ENCODE measurements at regions not wholly inside any gene's neighbourhood (a gene's known extent, or its start where the extent isn't known, plus 50 kb on each side); places are given as distances from the start of the nearest gene placed in this dataset.

DNA sequence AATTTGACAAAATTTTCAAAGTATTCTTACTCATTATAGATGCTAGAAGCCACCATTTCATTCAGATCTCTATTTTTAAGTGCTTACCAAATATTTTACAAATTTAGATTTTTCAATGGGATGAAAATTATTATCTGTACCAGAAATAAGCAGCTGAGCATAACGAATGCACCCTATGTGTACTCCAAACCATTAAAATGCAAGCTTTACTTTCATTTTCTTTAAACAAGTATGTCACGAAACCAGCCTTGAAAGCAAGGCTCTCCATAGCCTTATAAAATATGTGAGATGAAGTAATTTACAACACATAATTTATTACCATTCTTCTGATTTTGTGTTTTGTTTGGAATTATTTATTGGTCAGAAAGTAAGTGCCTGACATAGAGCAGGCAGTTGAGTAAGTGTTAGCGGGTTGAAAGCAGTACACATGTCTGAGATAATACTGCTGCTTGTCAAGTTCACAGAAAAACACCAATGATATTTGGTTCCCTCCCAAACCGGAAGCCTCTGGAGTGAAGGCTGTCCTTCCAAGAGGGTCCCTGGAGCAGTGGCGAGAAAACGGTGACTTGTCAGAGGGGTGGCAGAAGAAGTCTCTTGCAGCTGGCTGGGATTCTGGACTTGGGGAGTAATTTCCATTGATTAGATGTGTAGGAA is 322.7 kb upstream of the PFKP start:
- intact Hi-C loops (cut with micrococcal nuclease): no loop called here

DNA sequence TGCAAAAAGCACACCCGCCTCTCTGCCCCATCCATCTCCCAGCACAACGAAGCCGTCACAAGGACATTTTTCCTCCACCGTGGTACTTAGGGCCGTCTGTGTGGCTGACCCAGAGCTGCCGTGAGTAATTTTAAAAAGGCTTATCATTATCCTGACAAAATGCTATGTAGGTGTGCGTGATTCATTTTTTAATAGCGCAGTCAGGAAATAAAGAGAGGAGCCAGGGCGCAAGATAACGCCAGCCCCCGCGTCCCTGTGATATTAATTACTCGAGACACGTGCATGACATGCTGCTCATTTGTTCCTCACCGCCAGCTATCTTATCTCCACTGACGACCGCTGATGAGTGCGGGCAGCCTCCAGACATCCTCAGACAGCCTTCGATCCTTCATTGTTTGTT is 332.7 kb upstream of the PFKP start:
- intact Hi-C loops (cut with micrococcal nuclease): no loop called here

DNA sequence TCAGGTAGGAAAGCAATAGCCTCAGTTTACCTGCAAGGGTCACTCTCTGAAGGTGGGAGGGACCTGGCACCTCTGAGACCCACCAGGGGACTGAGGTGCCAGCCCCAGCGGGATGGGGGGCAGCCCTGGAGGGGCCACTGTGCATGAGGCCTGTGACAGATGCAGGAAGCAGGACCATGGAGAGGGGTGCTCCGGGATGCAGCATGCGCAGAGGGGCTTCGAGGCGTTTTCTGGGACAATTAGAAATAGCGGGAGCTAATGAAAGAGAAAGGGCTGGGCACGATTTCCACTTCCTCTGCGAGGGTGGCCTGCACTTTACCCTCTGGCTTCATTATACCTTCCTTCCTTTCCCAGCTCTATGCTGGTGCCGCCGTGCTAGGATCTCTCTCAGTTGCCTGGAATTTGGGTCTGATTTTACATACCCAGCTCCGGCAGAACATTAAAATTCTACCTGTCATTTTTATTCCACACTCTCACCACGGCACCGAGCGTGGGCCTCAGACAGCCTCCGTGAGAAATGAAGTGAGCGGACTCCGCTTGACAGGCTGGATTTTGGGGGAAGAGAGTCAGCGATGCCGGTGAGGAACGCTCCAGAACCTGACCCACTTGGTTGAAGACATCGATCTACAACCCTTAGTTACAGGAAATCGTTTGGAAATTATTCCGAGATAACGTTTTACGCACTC is 333.9 kb upstream of the PFKP start:
- intact Hi-C loops (cut with micrococcal nuclease): no loop called here

DNA sequence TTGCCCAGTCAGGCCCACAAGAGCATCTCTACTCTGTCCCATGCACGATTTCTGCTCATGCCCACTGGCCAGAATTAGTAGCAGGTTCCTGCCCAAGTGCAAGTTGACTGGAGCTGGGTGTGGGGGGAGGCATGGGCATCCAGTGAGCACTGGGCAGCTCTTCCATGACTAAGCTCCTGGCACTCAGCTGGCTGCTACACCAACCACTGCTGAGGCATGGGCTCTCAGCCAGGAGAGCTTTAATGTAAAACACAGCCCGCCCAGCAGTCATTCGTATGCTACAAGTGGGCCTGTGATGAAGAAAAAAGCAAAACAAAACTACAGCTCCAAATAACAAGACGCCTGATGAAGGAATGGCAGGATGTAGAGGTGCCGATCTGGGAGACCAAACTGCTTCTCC is 335.4 kb upstream of the PFKP start:
- intact Hi-C loops (cut with micrococcal nuclease): no loop called here

DNA sequence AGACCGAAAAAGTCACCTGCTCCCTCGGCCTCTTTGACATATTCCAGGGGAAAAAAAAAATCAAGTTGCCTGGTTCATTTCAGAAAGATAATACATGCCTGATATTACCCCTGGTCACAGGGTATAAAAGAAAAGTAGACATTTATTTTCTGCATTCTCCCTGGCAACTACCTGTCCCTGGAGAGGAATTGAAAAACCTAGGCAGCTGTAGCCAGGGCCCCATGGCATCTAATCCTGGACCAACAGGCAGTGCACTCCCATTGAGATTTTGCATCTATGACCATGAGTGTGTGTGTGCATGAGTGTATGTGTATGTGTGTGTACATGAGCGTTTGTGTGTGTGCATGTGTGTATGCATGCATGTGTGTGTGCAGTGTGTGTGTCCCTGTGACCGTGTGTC is 338.2 kb upstream of the PFKP start:
- intact Hi-C loops (cut with micrococcal nuclease): no loop called here

DNA sequence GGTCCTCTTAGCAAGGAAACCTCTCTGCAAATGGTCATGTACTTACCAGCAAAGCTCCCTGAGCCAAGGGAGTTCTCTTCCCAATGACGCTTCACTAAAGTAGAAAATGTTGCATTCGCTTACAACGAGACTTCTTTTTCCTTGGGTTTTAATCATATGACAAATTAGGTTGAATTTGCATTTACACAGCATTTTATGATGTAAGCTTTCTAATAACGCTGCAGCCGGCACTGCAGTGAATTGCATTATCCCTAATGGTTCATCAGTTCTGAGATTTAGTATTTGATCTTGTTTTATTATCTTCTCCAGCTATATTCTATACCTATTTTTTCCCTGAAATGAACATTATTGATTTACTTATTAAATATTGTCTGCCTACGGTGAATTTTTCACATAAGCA is 339.3 kb upstream of the PFKP start:
- intact Hi-C loops (cut with micrococcal nuclease): no loop called here

DNA sequence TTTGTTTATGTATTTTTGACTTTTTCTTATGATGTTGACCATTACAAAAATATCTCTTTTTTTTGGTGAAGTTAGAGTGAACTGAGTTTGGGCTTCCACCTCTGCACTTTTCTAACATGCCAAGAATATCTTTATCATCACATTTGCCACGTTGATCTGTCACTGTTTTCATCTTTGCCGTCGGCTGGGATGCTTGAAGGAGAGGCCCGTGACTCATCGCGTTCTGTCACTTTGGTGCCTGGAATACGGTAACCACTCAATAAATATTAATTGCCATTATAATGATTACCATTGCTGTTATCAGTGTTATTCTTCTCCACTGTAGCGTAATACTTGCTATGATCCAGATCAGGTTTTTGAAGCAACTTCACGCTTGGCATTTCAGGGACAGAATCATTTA is 350.8 kb upstream of the PFKP start:
- intact Hi-C loops (cut with micrococcal nuclease): no loop called here

DNA sequence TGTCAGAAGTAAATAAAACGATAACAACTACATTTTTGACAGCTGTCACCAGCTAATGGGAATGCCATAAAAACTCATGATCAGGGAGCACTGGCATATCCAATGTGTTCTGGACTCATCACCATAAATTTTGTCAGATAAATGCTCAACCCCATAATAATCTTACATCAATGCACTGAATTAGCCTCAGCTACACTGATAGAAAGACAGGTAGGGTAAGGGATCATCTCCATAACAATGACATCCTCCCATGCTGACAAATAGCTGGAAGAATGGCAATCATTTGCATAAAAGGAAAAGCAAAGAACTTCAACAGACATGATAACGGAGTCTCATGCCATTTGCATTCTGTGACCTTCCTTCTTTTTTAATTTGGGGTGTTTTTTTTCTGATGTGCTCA is 352.8 kb upstream of the PFKP start:
- intact Hi-C loops (cut with micrococcal nuclease): no loop called here

DNA sequence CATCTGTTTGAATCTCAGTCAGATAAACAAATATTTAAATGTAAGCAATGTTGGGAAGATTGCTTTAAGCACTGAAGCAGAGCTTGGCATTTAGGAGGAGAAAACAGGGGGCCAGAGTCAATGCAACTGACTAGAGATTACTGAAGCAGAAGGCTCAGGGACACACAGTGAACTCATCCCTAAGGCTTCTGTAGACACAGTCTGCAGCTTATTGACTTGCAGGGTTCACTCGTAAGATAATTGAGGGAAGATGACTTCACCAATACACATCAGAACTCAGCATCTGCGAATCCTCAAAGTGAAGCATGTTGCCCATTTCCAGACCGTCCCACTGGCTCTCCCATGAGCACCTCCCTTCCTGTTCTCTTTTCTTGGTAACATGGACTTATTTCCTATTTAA is 363.4 kb upstream of the PFKP start:
- intact Hi-C loops (cut with micrococcal nuclease): no loop called here

DNA sequence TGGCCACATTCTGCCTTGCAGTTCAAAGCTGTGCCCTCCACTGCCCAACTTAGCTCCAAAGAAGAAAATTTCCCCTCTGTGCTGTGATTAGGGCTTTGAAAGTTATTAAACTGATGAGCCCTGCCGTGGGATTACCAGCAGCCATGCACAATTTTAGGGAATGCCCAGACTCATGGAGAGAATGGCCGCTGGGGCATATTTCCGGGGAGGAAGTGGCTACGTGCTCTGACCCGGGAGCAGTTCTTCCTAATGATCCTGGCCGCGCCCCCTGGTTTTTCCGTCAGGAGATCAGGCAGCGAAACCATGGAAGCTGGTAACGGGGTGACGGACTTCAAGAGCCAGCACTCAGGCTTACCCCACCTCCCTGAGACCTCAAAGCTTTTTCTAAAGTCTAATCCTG is 365.5 kb upstream of the PFKP start:
- intact Hi-C loops (cut with micrococcal nuclease): no loop called here

DNA sequence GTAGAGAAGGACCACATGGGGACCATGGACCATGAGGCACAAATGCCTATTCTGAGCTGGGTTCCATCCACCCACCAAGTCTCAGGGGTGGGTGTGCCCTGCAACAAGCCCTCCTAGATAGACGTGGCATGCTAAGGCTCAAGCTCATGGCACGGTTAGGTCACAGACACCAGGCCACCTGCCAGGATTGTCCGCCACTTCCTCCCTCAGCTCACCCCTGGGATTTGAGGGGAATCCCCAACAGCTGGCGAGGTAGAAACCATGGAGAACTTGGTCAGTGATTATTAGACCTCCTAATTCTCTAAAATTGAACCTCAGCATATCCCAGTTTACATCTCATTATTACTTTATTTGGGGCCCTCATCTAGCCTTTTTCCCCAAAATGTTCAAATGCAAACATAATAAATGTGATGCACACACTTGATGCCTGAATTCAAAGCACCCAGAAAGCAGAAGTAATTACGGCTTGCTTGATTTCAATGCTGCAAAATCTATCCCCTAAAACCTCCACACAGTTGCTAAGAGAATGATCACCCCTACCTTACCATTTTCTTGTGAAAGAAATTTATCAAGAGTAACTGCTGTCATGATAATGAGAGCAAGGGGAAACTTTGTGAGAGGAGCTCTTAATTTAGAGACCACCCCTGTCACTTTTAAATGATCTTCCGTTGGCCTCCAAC is 366.6 kb upstream of the PFKP start:
- intact Hi-C loops (cut with micrococcal nuclease): no loop called here

DNA sequence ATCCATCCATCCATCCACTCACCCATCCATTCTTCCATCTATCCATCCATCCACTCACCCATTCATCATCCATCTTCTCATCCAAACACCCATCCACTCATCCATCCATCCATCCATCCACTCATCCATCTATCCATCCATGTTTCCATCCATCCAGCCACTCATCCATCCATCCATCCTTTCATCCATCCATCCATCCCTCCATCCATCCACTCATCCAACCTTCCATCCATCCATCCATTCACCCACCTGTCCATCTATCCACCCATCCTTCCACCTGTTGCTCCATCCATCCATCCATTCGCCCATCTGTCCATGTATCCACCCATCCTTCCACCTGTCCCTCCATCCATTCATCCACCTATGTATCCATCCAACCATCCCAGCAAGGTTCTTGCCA is 378.4 kb upstream of the PFKP start:
- intact Hi-C loops (cut with micrococcal nuclease): no loop called here

DNA sequence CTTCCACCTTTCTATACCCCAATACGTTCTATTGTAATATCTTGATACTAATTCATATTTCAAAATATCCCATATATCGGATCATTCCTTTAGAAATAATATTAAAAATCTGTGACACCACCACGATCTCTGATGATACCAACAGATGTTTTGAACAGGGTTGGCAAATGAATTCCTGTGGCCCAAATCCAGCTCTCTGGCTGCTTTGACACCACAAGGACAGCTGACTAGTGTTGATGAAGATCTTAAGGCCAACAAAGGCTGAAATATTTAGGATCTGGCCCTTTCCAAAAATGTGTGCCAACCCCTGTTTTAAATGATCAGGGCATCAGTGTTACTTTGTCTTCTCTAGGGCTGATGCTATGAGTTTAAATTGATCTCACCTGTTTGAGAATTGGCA is 380.7 kb upstream of the PFKP start:
- intact Hi-C loops (cut with micrococcal nuclease): no loop called here

DNA sequence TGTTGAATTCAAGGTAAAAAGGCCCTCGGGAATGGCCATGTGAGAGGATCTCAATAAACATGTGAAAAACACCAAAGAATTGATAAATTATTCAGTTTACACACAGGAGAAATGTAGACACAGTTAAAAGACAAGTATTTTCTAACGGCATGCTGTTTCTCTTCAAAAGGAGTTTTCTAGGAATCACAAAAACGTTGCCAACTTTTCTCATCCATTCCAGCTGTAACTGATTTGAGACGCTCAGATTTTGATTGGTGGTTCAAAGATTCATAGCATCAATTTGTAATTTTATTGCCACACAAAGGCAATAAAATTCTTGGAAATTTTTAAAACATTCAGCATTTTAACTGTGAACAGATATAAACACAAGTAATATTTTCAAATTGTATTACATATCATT is 384.9 kb upstream of the PFKP start:
- intact Hi-C loops (cut with micrococcal nuclease): no loop called here

DNA sequence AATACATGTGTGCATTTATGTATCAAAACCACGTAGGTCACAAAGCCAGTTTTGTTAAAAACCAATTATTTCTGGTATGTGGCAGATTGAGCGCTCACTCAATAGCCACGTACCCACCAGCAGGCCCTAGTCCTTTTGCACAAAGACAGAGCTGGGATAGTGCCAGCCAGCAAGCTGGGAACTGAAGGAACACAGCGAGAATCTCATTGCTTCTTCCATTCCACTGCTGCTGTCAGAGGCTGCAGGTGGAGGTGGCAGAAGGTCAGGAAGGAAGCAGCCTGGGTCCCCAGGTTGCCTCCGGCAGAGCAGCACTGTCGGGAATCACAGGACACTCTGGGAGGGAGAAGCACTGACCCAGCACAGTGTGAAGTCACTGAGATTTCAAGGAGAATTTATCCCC is 385.5 kb upstream of the PFKP start:
- intact Hi-C loops (cut with micrococcal nuclease): no loop called here

DNA sequence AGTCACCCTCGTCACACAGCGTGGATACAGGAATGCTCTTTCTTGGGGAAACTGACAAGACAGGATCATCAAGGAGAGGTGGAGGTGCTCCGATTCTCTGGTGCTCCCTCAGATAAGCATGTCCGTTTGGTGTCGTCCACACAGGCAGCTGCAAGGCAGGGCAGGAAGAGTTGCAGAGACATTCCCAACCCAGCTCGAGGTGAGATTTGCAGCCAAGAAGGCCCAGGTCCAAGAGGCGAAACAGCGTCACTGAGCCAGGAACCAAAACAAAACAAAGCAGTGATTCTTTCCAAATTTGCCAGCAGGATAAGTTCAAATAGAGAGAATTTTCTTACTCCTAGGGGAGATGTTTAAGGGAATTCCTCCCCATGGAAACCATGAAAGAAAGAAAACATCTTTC is 386.5 kb upstream of the PFKP start:
- intact Hi-C loops (cut with micrococcal nuclease): no loop called here

DNA sequence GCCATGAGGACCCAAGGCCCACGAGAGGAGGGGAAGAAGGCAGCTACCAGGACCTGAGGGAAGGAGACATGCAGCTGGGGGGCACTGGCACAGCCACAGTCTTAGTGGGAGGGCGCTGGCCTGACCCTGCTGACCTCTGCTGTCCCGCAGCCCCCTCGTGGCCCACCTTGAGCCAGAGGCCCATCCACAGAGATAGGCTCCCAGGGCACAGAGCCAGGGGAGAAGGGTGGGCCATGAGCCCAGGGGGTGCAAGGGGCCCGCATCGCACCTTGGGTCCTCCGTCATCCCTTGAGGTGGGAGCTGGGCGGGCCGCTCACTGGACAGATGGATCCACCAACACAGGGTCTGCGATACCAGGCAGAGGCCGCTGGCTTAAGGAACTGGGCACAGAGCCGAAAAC is 387.7 kb upstream of the PFKP start:
- intact Hi-C loops (cut with micrococcal nuclease): no loop called here

DNA sequence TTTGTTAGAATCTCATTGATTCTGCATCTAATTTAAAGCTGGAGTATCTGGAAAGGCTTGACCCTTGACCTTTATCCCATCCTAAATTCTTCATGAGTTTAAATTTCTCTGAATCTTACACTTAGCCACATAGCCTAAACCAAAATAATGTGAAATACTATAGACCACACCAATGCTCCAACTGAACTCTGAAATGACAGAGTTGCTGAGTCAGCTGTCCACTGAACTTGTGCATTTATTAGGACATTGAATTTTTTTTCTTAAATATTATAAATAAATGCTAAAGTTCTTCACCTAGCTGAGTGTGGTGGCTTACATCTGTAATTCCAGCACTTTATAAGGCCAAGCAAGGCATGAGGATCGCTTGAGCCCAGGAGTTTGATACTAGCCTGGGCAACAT is 390.9 kb upstream of the PFKP start:
- intact Hi-C loops (cut with micrococcal nuclease): no loop called here

DNA sequence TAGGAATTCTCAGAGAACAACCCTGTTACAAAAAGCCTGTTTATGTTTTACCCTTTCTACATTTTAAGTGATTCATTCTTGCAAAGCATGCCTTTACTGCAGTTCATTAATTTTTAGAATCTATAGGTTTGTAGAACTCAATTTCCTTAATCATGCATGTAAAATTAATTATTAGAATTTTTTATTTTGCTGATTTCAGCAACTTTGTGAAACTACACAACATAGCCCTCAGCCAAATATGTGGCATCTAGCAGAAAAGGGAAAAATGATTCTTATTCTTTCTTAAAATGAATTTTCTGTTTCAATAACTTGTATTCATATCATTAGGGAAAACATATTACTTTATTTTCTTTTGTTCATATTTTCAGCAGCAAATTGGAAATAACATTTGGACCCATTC is 392.9 kb upstream of the PFKP start:
- intact Hi-C loops (cut with micrococcal nuclease): no loop called here

DNA sequence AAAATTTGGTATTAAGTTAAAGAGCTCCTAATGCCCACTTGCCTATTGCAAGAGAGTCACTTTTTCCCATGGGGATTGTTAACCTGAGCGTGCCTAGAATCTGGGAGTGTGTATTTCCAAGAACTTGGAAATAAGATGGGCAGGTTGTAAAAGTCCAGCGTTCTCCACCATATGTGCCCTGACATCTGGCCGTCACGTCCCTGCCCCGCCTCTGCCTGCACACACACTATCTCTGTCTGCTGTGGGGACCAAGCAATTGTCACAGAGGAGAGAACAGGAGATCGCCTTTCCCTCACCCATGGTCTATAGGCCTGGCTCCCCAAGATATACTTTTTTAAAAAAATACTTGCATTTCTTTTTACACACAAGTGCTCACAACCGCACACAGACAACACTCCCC is 396.5 kb upstream of the PFKP start:
- intact Hi-C loops (cut with micrococcal nuclease): no loop called here

DNA sequence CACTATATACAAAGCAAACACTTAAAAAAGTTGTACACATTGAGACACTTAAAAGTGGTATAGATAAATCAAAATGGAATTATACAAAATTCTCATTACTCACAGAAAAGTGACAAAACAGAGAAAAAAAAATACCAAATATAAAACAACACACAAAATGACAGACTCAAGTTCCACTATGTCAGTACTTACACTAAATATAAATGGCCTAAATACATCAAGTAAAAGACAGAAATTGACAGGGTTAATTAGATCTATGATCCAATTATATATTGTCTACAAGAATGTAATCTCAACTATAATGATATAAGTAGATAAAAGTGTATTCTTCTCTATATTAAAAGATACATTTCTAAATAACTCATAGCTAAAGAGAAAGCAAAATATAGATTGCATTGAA is 401.6 kb upstream of the PFKP start:
- intact Hi-C loops (cut with micrococcal nuclease): no loop called here

DNA sequence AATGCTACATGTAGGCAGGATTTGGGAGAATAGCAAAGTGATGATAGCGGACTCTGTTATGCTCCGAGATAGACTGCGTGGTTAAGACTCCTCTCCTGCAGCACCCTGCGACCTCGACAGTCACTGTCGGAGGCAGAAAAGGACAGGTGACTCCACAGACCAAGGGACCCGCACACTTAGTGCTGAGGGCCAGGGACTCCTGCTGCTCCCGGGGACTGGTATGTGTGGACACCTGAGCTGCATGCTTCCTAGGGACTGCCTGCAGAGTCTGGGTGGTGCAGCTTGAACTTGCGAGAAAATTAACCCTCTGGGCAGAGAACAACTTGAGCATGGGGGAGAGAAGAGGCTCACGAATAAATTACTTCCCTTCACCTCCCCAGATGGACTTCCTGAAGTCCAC is 407.1 kb upstream of the PFKP start:
- intact Hi-C loops (cut with micrococcal nuclease): no loop called here

DNA sequence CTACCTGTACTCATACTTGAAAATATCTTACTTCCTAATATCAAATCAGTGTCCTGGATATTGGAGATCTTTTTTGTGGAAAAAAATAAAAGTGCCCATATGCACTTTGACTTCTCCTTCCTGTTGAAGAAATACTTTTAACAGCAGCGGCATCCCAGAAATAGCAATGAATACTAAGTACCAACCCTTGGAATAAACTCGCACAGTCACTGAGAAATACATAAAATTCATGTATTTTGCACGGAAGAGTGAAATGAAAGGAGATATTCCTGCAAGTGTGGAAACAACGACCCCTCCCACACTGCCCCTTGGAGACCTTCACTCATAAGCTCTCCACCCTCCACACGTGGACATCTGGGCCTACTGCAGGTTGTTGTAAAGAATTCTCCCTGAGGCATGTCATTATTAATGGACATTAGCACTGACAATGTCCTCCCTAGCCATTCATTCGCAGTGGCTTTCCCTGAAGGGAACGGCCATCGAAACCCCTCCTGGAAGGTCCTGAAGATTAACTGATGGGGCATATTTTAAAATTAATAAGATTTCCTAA is 407.6 kb upstream of the PFKP start:
- intact Hi-C loops (cut with micrococcal nuclease): no loop called here

Measured in T-helper 2 cell treated with Interferon-gamma antibody and Interleukin-4, amounts not matched to agents 100 ng/mL and 5 ng/mL, for 36 hours (primary cell).